ENCODE measurements at regions not wholly inside any gene's neighbourhood (a gene's known extent, or its start where the extent isn't known, plus 50 kb on each side); places are given as distances from the start of the nearest gene placed in this dataset.
"Not testable (repeated sequence)": the region's sequence is repeated elsewhere in the genome, so short reads cannot be mapped to it uniquely, and the experiment has no call there.

DNA sequence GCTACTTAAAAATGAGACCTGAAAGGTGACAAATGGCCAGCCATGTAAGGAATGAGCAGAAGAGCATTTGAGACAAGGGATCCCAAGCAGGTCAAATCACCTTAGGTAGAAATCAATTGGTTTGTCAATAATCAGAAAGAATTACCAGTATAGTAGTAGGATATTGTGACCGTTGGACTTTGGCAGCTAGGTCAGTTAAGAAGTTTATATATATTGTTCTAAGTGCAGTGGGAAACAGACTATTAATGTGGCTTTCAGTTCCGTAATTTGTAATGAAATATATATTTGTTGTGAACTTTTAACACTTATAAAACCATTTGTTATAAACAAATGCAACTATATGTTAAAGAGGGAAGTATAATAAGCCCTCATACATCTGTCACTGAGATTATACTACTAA, 807.9 kb upstream of the SPRY2 start:
- 80% methylated on average over 2 of the region's 2 CpGs for WGBS (ENCODE audit: low lambda C conversion rate, missing lambda C conversion rate)

DNA sequence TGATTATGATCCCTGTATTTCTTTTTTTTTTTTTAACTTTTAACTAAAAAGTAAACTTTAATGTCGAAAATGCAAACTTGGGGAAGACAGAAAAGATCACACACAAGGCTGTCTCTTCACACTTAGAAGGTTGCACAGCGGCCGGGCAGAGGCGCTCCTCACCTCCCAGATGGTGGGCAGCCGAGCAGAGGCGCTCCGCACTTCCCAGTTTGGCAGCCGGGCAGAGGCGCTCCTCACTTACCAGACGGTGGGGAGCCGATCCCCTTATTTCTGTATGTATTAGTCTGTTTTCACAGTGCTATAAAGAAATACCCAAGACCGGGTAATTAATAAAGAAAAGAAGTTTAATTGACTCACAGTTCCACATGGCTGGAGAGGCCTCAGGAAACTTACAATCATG, 805.6 kb upstream of the SPRY2 start:
- not testable (repeated sequence) for H3K4me2 ChIP-seq; H4K20me1 ChIP-seq (ENCODE audit: insufficient read depth, poor library complexity, severe bottlenecking); H3K9me2 ChIP-seq (replicated peaks; ENCODE audit: insufficient read depth); H3K27me3 ChIP-seq; H3K4me3 ChIP-seq; H3K27ac ChIP-seq; H3K79me2 ChIP-seq; H2AFZ ChIP-seq; H3K36me3 ChIP-seq (replicated peaks; ENCODE audit: insufficient read depth, low read depth); DNase-seq (ENCODE audit: low spot score); H3K4me1 ChIP-seq (ENCODE audit: insufficient read depth); H3K9me3 ChIP-seq (ENCODE audit: low read depth)
- WGBS (ENCODE audit: low lambda C conversion rate, missing lambda C conversion rate): 99% methylated on average over 12 of the region's 12 CpGs

More for the DNA sequence above, 807.9 kb upstream of the SPRY2 start:
- no peaks in the 10 kb centered on the region for H4K20me1 ChIP-seq (ENCODE audit: insufficient read depth, poor library complexity, severe bottlenecking)
- TF ChIP-seq, protein P1, sequence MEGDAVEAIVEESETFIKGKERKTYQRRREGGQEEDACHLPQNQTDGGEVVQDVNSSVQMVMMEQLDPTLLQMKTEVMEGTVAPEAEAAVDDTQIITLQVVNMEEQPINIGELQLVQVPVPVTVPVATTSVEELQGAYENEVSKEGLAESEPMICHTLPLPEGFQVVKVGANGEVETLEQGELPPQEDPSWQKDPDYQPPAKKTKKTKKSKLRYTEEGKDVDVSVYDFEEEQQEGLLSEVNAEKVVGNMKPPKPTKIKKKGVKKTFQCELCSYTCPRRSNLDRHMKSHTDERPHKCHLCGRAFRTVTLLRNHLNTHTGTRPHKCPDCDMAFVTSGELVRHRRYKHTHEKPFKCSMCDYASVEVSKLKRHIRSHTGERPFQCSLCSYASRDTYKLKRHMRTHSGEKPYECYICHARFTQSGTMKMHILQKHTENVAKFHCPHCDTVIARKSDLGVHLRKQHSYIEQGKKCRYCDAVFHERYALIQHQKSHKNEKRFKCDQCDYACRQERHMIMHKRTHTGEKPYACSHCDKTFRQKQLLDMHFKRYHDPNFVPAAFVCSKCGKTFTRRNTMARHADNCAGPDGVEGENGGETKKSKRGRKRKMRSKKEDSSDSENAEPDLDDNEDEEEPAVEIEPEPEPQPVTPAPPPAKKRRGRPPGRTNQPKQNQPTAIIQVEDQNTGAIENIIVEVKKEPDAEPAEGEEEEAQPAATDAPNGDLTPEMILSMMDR (IDR thresholded peaks at IDR 0.05; ENCODE audit: poor library complexity): no peak
- TF ChIP-seq EZH2 (IDR thresholded peaks at IDR 0.05; ENCODE audit: borderline replicate concordance): no peak
- TF ChIP-seq EZH2phosphoT487 (IDR thresholded peaks at IDR 0.05; ENCODE audit: low read depth, severe bottlenecking, unreplicated experiment): no peak
- H3K9me2 ChIP-seq (replicated peaks; ENCODE audit: insufficient read depth): no peaks in the 10 kb centered on the region
- H3K4me2 ChIP-seq: no peak overlapping the region
- H3K36me3 ChIP-seq (replicated peaks; ENCODE audit: insufficient read depth, low read depth): no peaks in the 10 kb centered on the region
- no peak for DNase-seq (ENCODE audit: low spot score)
- no peaks in the 10 kb centered on the region for H3K79me2 ChIP-seq
- no peaks in the 10 kb centered on the region for H3K4me1 ChIP-seq (ENCODE audit: insufficient read depth)
- H3K9me3 ChIP-seq (ENCODE audit: low read depth): no peaks in the 10 kb centered on the region
- H3K4me3 ChIP-seq: no peak overlapping the region
- no peak overlapping the region for H2AFZ ChIP-seq
- H3K27me3 ChIP-seq: no peaks in the 10 kb centered on the region
- no peak overlapping the region for H3K27ac ChIP-seq

DNA sequence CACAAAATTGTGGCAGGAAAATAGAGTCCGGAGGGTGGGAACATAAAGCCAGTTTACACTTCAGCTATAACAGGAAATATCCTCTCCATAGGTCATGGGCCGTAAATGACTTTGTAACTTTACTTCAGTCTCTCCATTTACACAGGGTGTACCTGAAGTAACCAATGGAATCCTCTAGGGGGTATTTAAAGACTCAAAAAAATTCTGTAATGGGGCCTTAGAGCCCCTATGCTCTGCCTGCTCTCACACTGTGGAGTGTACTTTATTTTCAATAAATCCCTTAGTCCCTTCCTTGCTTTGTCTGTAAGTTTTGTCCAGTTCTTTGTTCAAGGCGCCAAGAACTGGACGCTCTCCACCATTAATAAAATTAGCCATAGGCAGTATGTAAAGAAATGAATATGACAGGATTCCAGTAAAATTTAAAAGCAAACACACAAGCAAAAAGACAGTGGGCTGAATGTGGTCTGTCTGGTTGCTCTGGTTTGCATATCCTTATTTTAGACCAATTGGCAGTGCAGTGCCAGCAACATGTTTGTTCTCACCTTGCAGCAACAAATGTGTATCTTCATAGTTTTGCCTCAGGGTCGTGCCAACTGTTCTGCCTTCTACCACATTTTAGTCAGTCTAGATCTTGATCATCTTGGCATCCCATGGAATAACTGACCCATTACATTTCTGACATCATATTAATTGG, 801.5 kb upstream of the SPRY2 start:
- DNase-seq (ENCODE audit: low spot score): no peak
- Histone ChIP-seq H4K20me1 (ENCODE audit: insufficient read depth, poor library complexity, severe bottlenecking) (no peaks in the 10 kb centered on the region), H2AFZ (no peak overlapping the region), H3K27ac (peak overlapping the region; percentile 15), H3K4me2 (no peak overlapping the region), H3K36me3 (replicated peaks; ENCODE audit: insufficient read depth, low read depth) (no peaks in the 10 kb centered on the region), H3K79me2 (no peaks in the 10 kb centered on the region), H3K27me3 (no peaks in the 10 kb centered on the region), H3K9me2 (replicated peaks; ENCODE audit: insufficient read depth) (no peaks in the 10 kb centered on the region), H3K4me1 (ENCODE audit: insufficient read depth) (peaks cover 4% of the 10 kb centered on the region), H3K4me3 (no peak overlapping the region), H3K9me3 (ENCODE audit: low read depth) (no peaks in the 10 kb centered on the region)
- 90% methylated on average over 5 of the region's 5 CpGs for WGBS (ENCODE audit: low lambda C conversion rate, missing lambda C conversion rate)
- TF ChIP-seq EZH2 (IDR thresholded peaks at IDR 0.05; ENCODE audit: borderline replicate concordance) (no peak), EZH2phosphoT487 (IDR thresholded peaks at IDR 0.05; ENCODE audit: low read depth, severe bottlenecking, unreplicated experiment) (no peak)
- TF ChIP-seq, protein P1 (IDR thresholded peaks at IDR 0.05; ENCODE audit: poor library complexity): no peak

DNA sequence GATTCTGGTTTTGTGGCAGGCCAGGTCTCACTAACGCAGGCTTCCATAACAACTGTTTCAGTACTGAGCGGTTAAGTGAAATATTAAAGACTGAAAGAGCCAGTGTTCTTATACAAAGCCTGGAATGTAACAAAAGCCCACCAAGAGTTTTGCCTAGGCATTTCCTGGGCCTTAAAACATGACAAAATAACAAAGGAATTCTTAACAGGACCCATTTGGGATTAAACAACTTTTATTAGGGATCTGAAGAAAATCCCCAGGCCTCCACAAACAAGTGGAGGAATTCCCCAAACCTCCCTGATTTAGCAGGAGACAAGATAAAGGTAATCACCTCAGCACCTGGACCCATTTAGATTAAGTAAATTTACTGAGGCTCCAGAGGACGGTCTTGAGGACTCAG, 799.7 kb upstream of the SPRY2 start:
- no peak for DNase-seq (ENCODE audit: low spot score)
- Histone ChIP-seq H3K36me3 (replicated peaks; ENCODE audit: insufficient read depth, low read depth) (no peaks in the 10 kb centered on the region), H4K20me1 (ENCODE audit: insufficient read depth, poor library complexity, severe bottlenecking) (no peaks in the 10 kb centered on the region), H3K4me2 (no peak overlapping the region), H3K9me2 (replicated peaks; ENCODE audit: insufficient read depth) (no peaks in the 10 kb centered on the region), H3K4me1 (ENCODE audit: insufficient read depth) (peaks cover 4% of the 10 kb centered on the region), H3K79me2 (no peaks in the 10 kb centered on the region), H3K27ac (peak overlapping the region; percentile 63), H3K9me3 (ENCODE audit: low read depth) (no peaks in the 10 kb centered on the region), H2AFZ (peak overlapping the region; percentile 2), H3K27me3 (no peaks in the 10 kb centered on the region), H3K4me3 (no peak overlapping the region)
- 33% methylated on average over 3 of the region's 3 CpGs for WGBS (ENCODE audit: low lambda C conversion rate, missing lambda C conversion rate)
- TF ChIP-seq, protein P1 (IDR thresholded peaks at IDR 0.05; ENCODE audit: poor library complexity): no peak
- no peak for TF ChIP-seq EZH2phosphoT487 (IDR thresholded peaks at IDR 0.05; ENCODE audit: low read depth, severe bottlenecking, unreplicated experiment)
- no peak for TF ChIP-seq EZH2 (IDR thresholded peaks at IDR 0.05; ENCODE audit: borderline replicate concordance)

Measured in hepatocyte (in vitro differentiated cells).